ENCODE measurements at regions not wholly inside any gene's neighbourhood (a gene's known extent, or its start where the extent isn't known, plus 50 kb on each side); places are given as distances from the start of the nearest gene placed in this dataset.

- H3K9me3 ChIP-seq (ENCODE audit: control insufficient read depth, low read length): no peaks in the 10 kb centered on the region
- DNase-seq: no peak
- no peak overlapping the region for H3K4me3 ChIP-seq (ENCODE audit: low read length)
- ATAC-seq: no peak
- no peaks in the 10 kb centered on the region for H3K27me3 ChIP-seq (ENCODE audit: control insufficient read depth, insufficient read depth)
- no peaks in the 10 kb centered on the region for H3K4me1 ChIP-seq (ENCODE audit: control insufficient read depth, insufficient read depth, low read length)
- no peak overlapping the region for H3K27ac ChIP-seq (ENCODE audit: low read length)
- 93% methylated on average over 7 of the region's 7 CpGs for WGBS
- intact Hi-C loops (cut with DNase I): no loop called here
Observed at GRCh38 chr2:19809206-19809605, 92.6 kb downstream of the TTC32 start.

- Histone ChIP-seq H3K9me3 (ENCODE audit: control insufficient read depth, low read length) (no peaks in the 10 kb centered on the region), H3K4me1 (ENCODE audit: control insufficient read depth, insufficient read depth, low read length) (no peaks in the 10 kb centered on the region), H3K27me3 (ENCODE audit: control insufficient read depth, insufficient read depth) (no peaks in the 10 kb centered on the region), H3K27ac (ENCODE audit: low read length) (no peak overlapping the region), H3K4me3 (ENCODE audit: low read length) (no peak overlapping the region)
- ATAC-seq (no peak), DNase-seq (no peak)
- 65% methylated on average over 3 of the region's 3 CpGs for WGBS
- intact Hi-C loops (cut with DNase I): no loop called here
Observed at GRCh38 chr2:19807866-19808265, 93.9 kb downstream of the TTC32 start.

GRCh38 chr2:19807346-19807745, 94.4 kb downstream of the TTC32 start:
- Histone ChIP-seq H3K4me3 (ENCODE audit: low read length) (no peak overlapping the region), H3K27me3 (ENCODE audit: control insufficient read depth, insufficient read depth) (no peaks in the 10 kb centered on the region), H3K9me3 (ENCODE audit: control insufficient read depth, low read length) (no peaks in the 10 kb centered on the region), H3K27ac (ENCODE audit: low read length) (no peak overlapping the region), H3K4me1 (ENCODE audit: control insufficient read depth, insufficient read depth, low read length) (peaks cover 5% of the 10 kb centered on the region)
- ATAC-seq (no peak), DNase-seq (no peak)
- intact Hi-C loops (cut with DNase I): no loop called here

GRCh38 chr2:19806591-19806990, 95.2 kb downstream of the TTC32 start:
- no peak for DNase-seq
- no peak overlapping the region for H3K27ac ChIP-seq (ENCODE audit: low read length)
- H3K27me3 ChIP-seq (ENCODE audit: control insufficient read depth, insufficient read depth): no peaks in the 10 kb centered on the region
- H3K9me3 ChIP-seq (ENCODE audit: control insufficient read depth, low read length): no peaks in the 10 kb centered on the region
- H3K4me1 ChIP-seq (ENCODE audit: control insufficient read depth, insufficient read depth, low read length): peaks cover 9% of the 10 kb centered on the region
- 86% methylated on average over 2 of the region's 2 CpGs for WGBS
- intact Hi-C loops (cut with DNase I): no loop called here
- H3K4me3 ChIP-seq (ENCODE audit: low read length): no peak overlapping the region
- ATAC-seq: no peak

GRCh38 chr2:19806131-19806530, 95.7 kb downstream of the TTC32 start:
- Histone ChIP-seq H3K27me3 (ENCODE audit: control insufficient read depth, insufficient read depth) (no peaks in the 10 kb centered on the region), H3K27ac (ENCODE audit: low read length) (no peak overlapping the region), H3K4me1 (ENCODE audit: control insufficient read depth, insufficient read depth, low read length) (peaks cover 9% of the 10 kb centered on the region), H3K4me3 (ENCODE audit: low read length) (no peak overlapping the region), H3K9me3 (ENCODE audit: control insufficient read depth, low read length) (no peaks in the 10 kb centered on the region)
- no peak for ATAC-seq
- DNase-seq: no peak
- WGBS: 65% methylated on average over 4 of the region's 4 CpGs
- intact Hi-C loops (cut with DNase I): no loop called here

GRCh38 chr2:19805266-19805665, 96.5 kb downstream of the TTC32 start:
- Histone ChIP-seq H3K9me3 (ENCODE audit: control insufficient read depth, low read length) (no peaks in the 10 kb centered on the region), H3K27ac (ENCODE audit: low read length) (no peak overlapping the region), H3K4me3 (ENCODE audit: low read length) (no peak overlapping the region), H3K4me1 (ENCODE audit: control insufficient read depth, insufficient read depth, low read length) (peaks cover 12% of the 10 kb centered on the region), H3K27me3 (ENCODE audit: control insufficient read depth, insufficient read depth) (no peaks in the 10 kb centered on the region)
- intact Hi-C loops (cut with DNase I): no loop called here
- no peak for DNase-seq
- 80% methylated on average over 4 of the region's 4 CpGs for WGBS
- no peak for ATAC-seq

- ATAC-seq (no peak), DNase-seq (no peak)
- no peaks in the 10 kb centered on the region for H3K9me3 ChIP-seq (ENCODE audit: control insufficient read depth, low read length)
- H3K4me3 ChIP-seq (ENCODE audit: low read length): no peak overlapping the region
- no peaks in the 10 kb centered on the region for H3K27me3 ChIP-seq (ENCODE audit: control insufficient read depth, insufficient read depth)
- intact Hi-C loops (cut with DNase I): no loop called here
- WGBS: 89% methylated on average over 3 of the region's 3 CpGs
- no peak overlapping the region for H3K27ac ChIP-seq (ENCODE audit: low read length)
- peaks cover 12% of the 10 kb centered on the region for H3K4me1 ChIP-seq (ENCODE audit: control insufficient read depth, insufficient read depth, low read length)
Observed at GRCh38 chr2:19804639-19805260, 97.0 kb downstream of the TTC32 start.

- intact Hi-C loops (cut with DNase I): loop anchor here in 1 of 4 donors (2.0 kb wide), 1 partner anchor 123 kb away; no protein-coding TSS in a partner anchor
- ATAC-seq (no peak), DNase-seq (no peak)
- no peak overlapping the region for H3K4me3 ChIP-seq (ENCODE audit: low read length)
- H3K9me3 ChIP-seq (ENCODE audit: control insufficient read depth, low read length): no peaks in the 10 kb centered on the region
- peaks cover 12% of the 10 kb centered on the region for H3K4me1 ChIP-seq (ENCODE audit: control insufficient read depth, insufficient read depth, low read length)
- peak overlapping the region; percentile 13 for H3K27ac ChIP-seq (ENCODE audit: low read length)
- WGBS: 78% methylated on average over 4 of the region's 4 CpGs
- H3K27me3 ChIP-seq (ENCODE audit: control insufficient read depth, insufficient read depth): no peaks in the 10 kb centered on the region
Observed at GRCh38 chr2:19802086-19802841, 99.5 kb downstream of the TTC32 start.

- no peak overlapping the region for H3K4me3 ChIP-seq (ENCODE audit: low read length)
- H3K9me3 ChIP-seq (ENCODE audit: control insufficient read depth, low read length): no peaks in the 10 kb centered on the region
- H3K4me1 ChIP-seq (ENCODE audit: control insufficient read depth, insufficient read depth, low read length): peaks cover 12% of the 10 kb centered on the region
- H3K27me3 ChIP-seq (ENCODE audit: control insufficient read depth, insufficient read depth): no peaks in the 10 kb centered on the region
- ATAC-seq: peak; percentile 91 to 95
- WGBS: 63% methylated on average over 15 of the region's 15 CpGs
- H3K27ac ChIP-seq (ENCODE audit: low read length): no peak overlapping the region
- DNase-seq: peak; percentile 86 to 90 (median 89)
- intact Hi-C loops (cut with DNase I): loop anchor here in 1 of 4 donors (2.0 kb wide), 1 partner anchor 123 kb away; no protein-coding TSS in a partner anchor
Observed at GRCh38 chr2:19801367-19802080, 100.3 kb downstream of the TTC32 start.

GRCh38 chr2:19800796-19801195, 101.0 kb downstream of the TTC32 start:
- ATAC-seq (no peak), DNase-seq (no peak)
- Histone ChIP-seq H3K9me3 (ENCODE audit: control insufficient read depth, low read length) (no peaks in the 10 kb centered on the region), H3K27ac (ENCODE audit: low read length) (no peak overlapping the region), H3K4me3 (ENCODE audit: low read length) (no peak overlapping the region), H3K27me3 (ENCODE audit: control insufficient read depth, insufficient read depth) (no peaks in the 10 kb centered on the region), H3K4me1 (ENCODE audit: control insufficient read depth, insufficient read depth, low read length) (peaks cover 12% of the 10 kb centered on the region)
- intact Hi-C loops (cut with DNase I): no loop called here
- 95% methylated on average over 5 of the region's 5 CpGs for WGBS

All from right cardiac atrium (tissue), 5 donors.